Gastrocnemius medialis (tissue), 4 donors: ENCODE measurements at regions not wholly inside any gene's neighbourhood (a gene's known extent, or its start where the extent isn't known, plus 50 kb on each side); places are given as distances from the start of the nearest gene placed in this dataset.

Source experiments
- POLR2A ChIP-seq, 2 donors: fragments of 450-650 bp; IDR thresholded peaks; one replicate each; pipeline ENCODE4 v1.6.1; 2017; ENCODE audit warnings: antibody characterized with exemption in 2 of 2, mild to moderate bottlenecking in 2 of 2, moderate library complexity in 2 of 2
- TF ChIP-seq, protein P1 (sequence below), 5 experiments: fragments of 450-650 bp in 3 of 5; fragments of 200-600 bp in 2 of 5; sonication (generic) in 2 of 5; IDR thresholded peaks in 4 of 5; conservative IDR thresholded peaks in 1 of 5; 1 replicate in 4 of 5; 2 replicates in 1 of 5; pipeline ENCODE4 v1.5.1; 2016 to 2019; ENCODE audit warnings: antibody characterized with exemption in 5 of 5, mild to moderate bottlenecking in 3 of 5, moderate library complexity in 3 of 5

DNA sequence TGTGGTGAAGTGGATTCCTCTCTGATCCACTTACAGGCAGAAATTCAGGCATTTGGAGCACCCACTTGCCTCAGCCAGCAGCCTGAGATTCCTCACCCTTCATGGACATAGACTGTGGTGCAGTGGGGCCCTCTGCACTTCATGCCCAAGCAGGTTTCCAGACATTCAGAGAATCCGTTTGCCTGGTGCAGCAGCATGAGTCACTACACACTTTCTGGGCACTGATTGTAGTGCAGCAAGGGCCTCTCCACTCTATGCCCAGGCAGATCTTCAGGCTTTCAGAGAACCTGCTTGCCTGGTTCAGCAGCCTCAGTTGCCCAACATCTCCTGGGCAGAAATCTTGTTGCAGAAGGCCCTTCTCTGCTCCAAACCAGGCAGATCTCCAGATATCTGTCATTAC is 920.9 kb downstream of the SLITRK5 start:
- TF ChIP-seq, protein P1, sequence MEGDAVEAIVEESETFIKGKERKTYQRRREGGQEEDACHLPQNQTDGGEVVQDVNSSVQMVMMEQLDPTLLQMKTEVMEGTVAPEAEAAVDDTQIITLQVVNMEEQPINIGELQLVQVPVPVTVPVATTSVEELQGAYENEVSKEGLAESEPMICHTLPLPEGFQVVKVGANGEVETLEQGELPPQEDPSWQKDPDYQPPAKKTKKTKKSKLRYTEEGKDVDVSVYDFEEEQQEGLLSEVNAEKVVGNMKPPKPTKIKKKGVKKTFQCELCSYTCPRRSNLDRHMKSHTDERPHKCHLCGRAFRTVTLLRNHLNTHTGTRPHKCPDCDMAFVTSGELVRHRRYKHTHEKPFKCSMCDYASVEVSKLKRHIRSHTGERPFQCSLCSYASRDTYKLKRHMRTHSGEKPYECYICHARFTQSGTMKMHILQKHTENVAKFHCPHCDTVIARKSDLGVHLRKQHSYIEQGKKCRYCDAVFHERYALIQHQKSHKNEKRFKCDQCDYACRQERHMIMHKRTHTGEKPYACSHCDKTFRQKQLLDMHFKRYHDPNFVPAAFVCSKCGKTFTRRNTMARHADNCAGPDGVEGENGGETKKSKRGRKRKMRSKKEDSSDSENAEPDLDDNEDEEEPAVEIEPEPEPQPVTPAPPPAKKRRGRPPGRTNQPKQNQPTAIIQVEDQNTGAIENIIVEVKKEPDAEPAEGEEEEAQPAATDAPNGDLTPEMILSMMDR (IDR thresholded peaks at IDR 0.05 in 4 of 5, conservative IDR thresholded peaks at IDR 0.05 in 1 of 5) = no peak
- TF ChIP-seq POLR2A (IDR thresholded peaks at IDR 0.05) = no peak
